SK-N-SH (cell line): ENCODE measurements at regions not wholly inside any gene's neighbourhood (a gene's known extent, or its start where the extent isn't known, plus 50 kb on each side); places are given as distances from the start of the nearest gene placed in this dataset.

ENCODE experiments used
- CTCF ChIA-PET: fragments of 300-600, 350-600 bp; formaldehyde crosslinking; extraction: SDS; loops from one replicate; lab custom pipeline; 2021; lab: Yijun Ruan, JAX
- POLR2A ChIA-PET: fragments of 350-600 bp; sonication (Branson Sonifier 250); formaldehyde crosslinking; extraction: SDS; loops from one replicate; lab custom pipeline; 2020; ENCODE audit warnings: antibody characterized with exemption, inconsistent platforms; lab: Yijun Ruan, JAX
- DNase-seq: peaks from one replicate; pipeline ENCODE4 v3.0.0; 2012
- H2AFZ ChIP-seq: fragments of 200-600 bp; sonication (generic); 2 replicates; pipeline ENCODE4 v1.8.1; 2016; ENCODE audit warnings: antibody characterized with exemption, mild to moderate bottlenecking, low read depth
- H3F3A ChIP-seq: fragments of 200-600 bp; sonication (generic); replicated peaks from 2 replicates; pipeline ENCODE3; 2016; ENCODE audit warnings: antibody characterized with exemption, mild to moderate bottlenecking; ENCODE audit not compliant: insufficient read depth
- H3K27ac ChIP-seq, 2 experiments: fragments of 200-500 bp in 1 of 2; fragments of 200-600 bp in 1 of 2; sonication (Bioruptor generic) in 1 of 2; sonication (generic), shearing (Covaris generic) in 1 of 2; 2 replicates each; pipeline versions ENCODE4 v1.5.1 to v1.6.1; 2014 to 2016; ENCODE audit warnings: low read depth in 2 of 2, inconsistent platforms in 1 of 2, low read length in 1 of 2, mild to moderate bottlenecking in 1 of 2, mixed read lengths in 1 of 2
- H3K27me3 ChIP-seq: fragments of 200-600 bp; sonication (generic), shearing (Covaris generic); 2 replicates; pipeline ENCODE4 v1.6.1; 2016; ENCODE audit warnings: mixed run types; ENCODE audit not compliant: insufficient read depth
- H3K36me3 ChIP-seq, 2 experiments: fragments of 200-500 bp in 1 of 2; fragments of 200-600 bp in 1 of 2; sonication (Bioruptor generic) in 1 of 2; sonication (generic) in 1 of 2; replicated peaks in 1 of 2; 2 replicates each; pipeline versions ENCODE3 to v1.5.1; 2014 to 2016; ENCODE audit warnings: low read length in 1 of 2, mild to moderate bottlenecking in 1 of 2; ENCODE audit not compliant: insufficient read depth in 2 of 2, control insufficient read depth in 1 of 2
- H3K4me1 ChIP-seq, 2 experiments: fragments of 200-500 bp in 1 of 2; fragments of 200-600 bp in 1 of 2; sonication (Bioruptor generic) in 1 of 2; sonication (generic), shearing (Covaris generic) in 1 of 2; 2 replicates each; pipeline versions ENCODE4 v1.5.1 to v1.6.1; 2014 to 2016; ENCODE audit warnings: low read depth in 1 of 2, low read length in 1 of 2, mixed run types in 1 of 2; ENCODE audit not compliant: insufficient read depth in 2 of 2, control insufficient read depth in 1 of 2
- H3K4me2 ChIP-seq: fragments of 200-600 bp; sonication (generic), shearing (Covaris generic); 2 replicates; pipeline ENCODE4 v1.6.1; 2017; ENCODE audit warnings: mixed run types
- H3K4me3 ChIP-seq, 2 experiments: fragments of 200-500 bp in 1 of 2; fragments of 200-600 bp in 1 of 2; sonication (Bioruptor generic) in 1 of 2; sonication (generic), shearing (Covaris generic) in 1 of 2; 2 replicates each; pipeline versions ENCODE4 v1.5.1 to v1.8.1; 2014 to 2016; ENCODE audit warnings: low read depth in 2 of 2, inconsistent platforms in 1 of 2, low read length in 1 of 2, mild to moderate bottlenecking in 1 of 2, mixed read lengths in 1 of 2, moderate library complexity in 1 of 2
- H3K79me2 ChIP-seq: fragments of 200-600 bp; sonication (generic); 2 replicates; pipeline ENCODE4 v1.8.1; 2017; ENCODE audit warnings: mild to moderate bottlenecking; ENCODE audit not compliant: insufficient read depth
- H3K9ac ChIP-seq: fragments of 200-600 bp; sonication (generic); 2 replicates; pipeline ENCODE4 v1.6.1; 2017; ENCODE audit warnings: mixed run types
- H3K9me2 ChIP-seq: fragments of 200-600 bp; sonication (generic); 2 replicates; pipeline ENCODE4 v1.6.1; 2017; ENCODE audit warnings: mixed run types
- H3K9me3 ChIP-seq: fragments of 200-600 bp; sonication (generic); 2 replicates; pipeline ENCODE4 v1.6.1; 2017; ENCODE audit warnings: mixed run types, mild to moderate bottlenecking, moderate library complexity
- H4K20me1 ChIP-seq: fragments of 200-600 bp; sonication (generic); 2 replicates; pipeline ENCODE4 v1.6.1; 2017; ENCODE audit warnings: mild to moderate bottlenecking, mixed run types; ENCODE audit not compliant: insufficient read depth
- EP300 ChIP-seq, 2 experiments: IDR thresholded peaks; 2 replicates each; pipeline versions ENCODE4 v1.4.0 to v1.6.1; 2012; ENCODE audit warnings: borderline replicate concordance in 1 of 2, low read depth in 1 of 2, low read length in 1 of 2
- FOSL2 ChIP-seq: IDR thresholded peaks from 2 replicates; pipeline ENCODE4 v1.4.0; 2012; ENCODE audit warnings: low read depth, mild to moderate bottlenecking, moderate library complexity, borderline replicate concordance
- FOXM1 ChIP-seq: IDR thresholded peaks from 2 replicates; pipeline ENCODE4 v1.4.0; 2012; ENCODE audit warnings: low read depth, mild to moderate bottlenecking
- GATA2 ChIP-seq: sonication (generic); formaldehyde crosslinking; IDR thresholded peaks from 2 replicates; pipeline ENCODE4 v1.5.0; 2020; ENCODE audit warnings: mild to moderate bottlenecking, missing genetic modification reagents
- MEF2A ChIP-seq: IDR thresholded peaks from 2 replicates; pipeline ENCODE4 v1.4.0; 2012; ENCODE audit warnings: low read depth, borderline replicate concordance
- NRF1 ChIP-seq: IDR thresholded peaks from 2 replicates; pipeline ENCODE4 v1.6.1; 2012; ENCODE audit warnings: low read depth, mild to moderate bottlenecking, low read length
- RAD21 ChIP-seq: IDR thresholded peaks from 2 replicates; pipeline ENCODE4 v1.6.1; 2012; ENCODE audit warnings: mild to moderate bottlenecking, low read length
- RCOR1 ChIP-seq: fragments of 150-350 bp; IDR thresholded peaks from 2 replicates; pipeline ENCODE4 v1.6.1; 2017; ENCODE audit warnings: antibody characterized with exemption, low read length
- RFX5 ChIP-seq: IDR thresholded peaks from 2 replicates; pipeline ENCODE4 v1.6.1; 2012; ENCODE audit warnings: mild to moderate bottlenecking, improper control_type of control experiment, low read length
- RXRA ChIP-seq: IDR thresholded peaks from 2 replicates; pipeline ENCODE4 v1.4.0; 2012; ENCODE audit warnings: low read depth, mild to moderate bottlenecking, borderline replicate concordance
- SIN3A ChIP-seq: IDR thresholded peaks from 2 replicates; pipeline ENCODE4 v1.6.1; 2012; ENCODE audit warnings: low read depth, mild to moderate bottlenecking, low read length, moderate library complexity, borderline replicate concordance
- SMC3 ChIP-seq: IDR thresholded peaks from 2 replicates; pipeline ENCODE4 v1.6.1; 2012; ENCODE audit warnings: low read depth, low read length, improper control_type of control experiment
- TAF1 ChIP-seq: IDR thresholded peaks from 2 replicates; pipeline ENCODE4 v1.6.1; 2012; ENCODE audit warnings: low read depth, mild to moderate bottlenecking, low read length, moderate library complexity, borderline replicate concordance
- TEAD4 ChIP-seq: IDR thresholded peaks from 2 replicates; pipeline ENCODE4 v1.4.0; 2012; ENCODE audit warnings: mild to moderate bottlenecking, borderline replicate concordance; ENCODE audit not compliant: insufficient read depth
- YY1 ChIP-seq: IDR thresholded peaks from 2 replicates; pipeline ENCODE4 v1.4.0; 2012; ENCODE audit warnings: low read depth, mild to moderate bottlenecking
- WGBS: methylation state at CpG from one replicate; pipeline ENCODE4 v1.1.6; 2017; ENCODE audit warnings: low lambda C conversion rate; 5-methylcytosine and 5-hydroxymethylcytosine counted together
- TF ChIP-seq, protein P1 (sequence below): fragments of 150-350 bp; IDR thresholded peaks from 2 replicates; pipeline ENCODE4 v1.6.1; 2016; ENCODE audit warnings: mild to moderate bottlenecking, low read depth, low read length
- TF ChIP-seq, protein P2 (sequence below): IDR thresholded peaks from 2 replicates; pipeline ENCODE4 v1.4.0; 2012; ENCODE audit warnings: low read depth
- TF ChIP-seq, protein P3 (sequence below): IDR thresholded peaks from 2 replicates; pipeline ENCODE4 v1.4.0; 2012; ENCODE audit warnings: low read depth, borderline replicate concordance
- TF ChIP-seq, protein P4 (sequence below): IDR thresholded peaks from 2 replicates; pipeline ENCODE4 v1.6.1; 2012; ENCODE audit warnings: mild to moderate bottlenecking, low read depth, low read length, moderate library complexity

DNA sequence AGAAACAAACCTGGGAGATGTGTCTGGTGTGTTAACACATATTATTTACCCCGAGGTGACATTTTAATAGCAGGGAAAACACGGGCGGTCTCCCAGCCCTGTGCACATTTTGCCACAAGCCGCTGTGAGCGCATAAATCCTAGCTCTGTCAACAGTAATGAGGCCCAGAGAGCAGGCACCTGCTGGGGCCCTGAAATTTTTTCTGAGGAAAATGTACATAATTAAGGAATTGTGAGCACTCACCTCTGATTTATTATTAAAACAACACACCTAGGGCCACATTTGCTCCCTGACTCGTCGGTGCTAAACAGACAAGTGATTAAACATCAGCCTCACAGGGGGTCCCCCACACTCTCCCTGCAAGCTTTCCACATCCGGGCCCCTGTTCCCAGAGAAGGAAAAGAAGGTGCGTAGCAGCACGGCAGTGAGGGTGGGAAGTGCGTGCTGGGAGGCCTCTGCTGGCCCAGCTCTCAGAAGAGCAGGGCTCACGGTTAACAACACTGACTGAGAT, 616.3 kb downstream of the UQCRFS1 start:
- H3K4me1 ChIP-seq: no peaks in the 10 kb centered on the region
- no peaks in the 10 kb centered on the region for H3F3A ChIP-seq
- no peaks in the 10 kb centered on the region for H3K9me3 ChIP-seq
- no peak overlapping the region for H3K9ac ChIP-seq
- no peak overlapping the region for H3K27ac ChIP-seq
- H3K9me2 ChIP-seq: no peaks in the 10 kb centered on the region
- no peak overlapping the region for H3K4me3 ChIP-seq
- H2AFZ ChIP-seq: no peak overlapping the region
- H3K36me3 ChIP-seq: no peaks in the 10 kb centered on the region
- peaks cover 4% of the 10 kb centered on the region; the same call in 1 of the 2 replicates for H3K27me3 ChIP-seq
- CTCF ChIA-PET: interaction anchor here (2.6 kb wide), 1 partner anchor 37 kb away, joined by 8 read pairs; no protein-coding TSS in a partner anchor
- POLR2A ChIA-PET: no interaction called here
- no peak for DNase-seq
- no peak overlapping the region for H3K4me2 ChIP-seq
- no peaks in the 10 kb centered on the region for H4K20me1 ChIP-seq
- no peaks in the 10 kb centered on the region for H3K79me2 ChIP-seq
- 3% methylated on average over 12 of the region's 12 CpGs for WGBS
- TF ChIP-seq FOSL2 (no peak), TEAD4 (no peak), YY1 (no peak), RXRA (no peak), FOXM1 (no peak), GATA2 (CRISPR knock-in tag) (no peak), RFX5 (no peak), MEF2A (no peak), RAD21 (no peak), EP300 (IDR thresholded peaks at IDR 0.05; ENCODE audit: borderline replicate concordance in 1 of 2, low read depth in 1 of 2, low read length in 1 of 2) (no peak), RCOR1 (no peak)
- TF ChIP-seq, protein P1, sequence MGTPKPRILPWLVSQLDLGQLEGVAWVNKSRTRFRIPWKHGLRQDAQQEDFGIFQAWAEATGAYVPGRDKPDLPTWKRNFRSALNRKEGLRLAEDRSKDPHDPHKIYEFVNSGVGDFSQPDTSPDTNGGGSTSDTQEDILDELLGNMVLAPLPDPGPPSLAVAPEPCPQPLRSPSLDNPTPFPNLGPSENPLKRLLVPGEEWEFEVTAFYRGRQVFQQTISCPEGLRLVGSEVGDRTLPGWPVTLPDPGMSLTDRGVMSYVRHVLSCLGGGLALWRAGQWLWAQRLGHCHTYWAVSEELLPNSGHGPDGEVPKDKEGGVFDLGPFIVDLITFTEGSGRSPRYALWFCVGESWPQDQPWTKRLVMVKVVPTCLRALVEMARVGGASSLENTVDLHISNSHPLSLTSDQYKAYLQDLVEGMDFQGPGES: no peak
- TF ChIP-seq, protein P2, sequence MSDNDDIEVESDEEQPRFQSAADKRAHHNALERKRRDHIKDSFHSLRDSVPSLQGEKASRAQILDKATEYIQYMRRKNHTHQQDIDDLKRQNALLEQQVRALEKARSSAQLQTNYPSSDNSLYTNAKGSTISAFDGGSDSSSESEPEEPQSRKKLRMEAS: no peak
- TF ChIP-seq, protein P3, sequence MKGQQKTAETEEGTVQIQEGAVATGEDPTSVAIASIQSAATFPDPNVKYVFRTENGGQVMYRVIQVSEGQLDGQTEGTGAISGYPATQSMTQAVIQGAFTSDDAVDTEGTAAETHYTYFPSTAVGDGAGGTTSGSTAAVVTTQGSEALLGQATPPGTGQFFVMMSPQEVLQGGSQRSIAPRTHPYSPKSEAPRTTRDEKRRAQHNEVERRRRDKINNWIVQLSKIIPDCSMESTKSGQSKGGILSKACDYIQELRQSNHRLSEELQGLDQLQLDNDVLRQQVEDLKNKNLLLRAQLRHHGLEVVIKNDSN: no peak

DNA sequence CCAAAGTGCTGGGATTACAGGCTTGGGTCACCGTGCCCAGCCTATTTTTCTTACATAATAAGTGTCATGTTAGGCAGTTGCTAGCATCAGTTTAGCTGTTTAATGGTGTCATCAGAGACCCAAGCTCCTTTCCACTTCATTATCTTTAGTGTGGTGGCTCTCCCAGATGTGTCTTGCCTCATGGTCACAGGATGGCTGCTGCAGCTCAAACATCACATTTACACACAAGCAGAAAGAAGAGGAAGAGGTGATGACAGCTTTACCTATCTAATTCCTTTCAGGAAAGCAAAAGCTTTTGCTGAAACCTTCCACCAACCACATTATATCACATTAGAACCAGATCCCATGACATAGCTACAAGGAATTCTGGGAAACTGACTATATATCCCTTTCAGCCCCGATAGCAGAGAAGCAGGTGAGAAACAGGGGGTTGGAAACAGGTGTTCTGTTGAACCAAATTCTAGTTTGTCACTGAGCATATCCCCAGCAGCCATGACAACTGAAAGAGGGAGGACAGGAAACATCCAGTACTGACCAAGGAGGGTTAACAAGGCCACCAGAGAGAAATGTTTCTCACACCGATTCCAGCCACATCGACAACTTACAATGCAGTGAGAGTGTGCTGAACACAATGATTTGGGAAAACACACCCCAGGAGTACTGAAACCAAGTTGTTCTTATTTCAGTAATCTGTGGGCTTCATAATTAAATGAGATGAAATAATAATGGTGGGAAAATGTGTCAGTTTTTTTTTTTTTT, 617.0 kb downstream of the UQCRFS1 start:
- H2AFZ ChIP-seq: no peak overlapping the region
- no peaks in the 10 kb centered on the region for H3K9me3 ChIP-seq
- H3K27me3 ChIP-seq: peaks cover 8% of the 10 kb centered on the region; the same call in 1 of the 2 replicates
- H3K4me3 ChIP-seq: no peak overlapping the region
- H3F3A ChIP-seq: no peaks in the 10 kb centered on the region
- DNase-seq: no peak
- H3K4me1 ChIP-seq: no peaks in the 10 kb centered on the region
- ChIA-PET CTCF (interaction anchor here (2.6 kb wide), 1 partner anchor 38 kb away, joined by 8 read pairs; no protein-coding TSS in a partner anchor), POLR2A (no interaction called here)
- H3K9me2 ChIP-seq: no peaks in the 10 kb centered on the region
- H3K79me2 ChIP-seq: no peaks in the 10 kb centered on the region
- H3K4me2 ChIP-seq: no peak overlapping the region
- H3K36me3 ChIP-seq: no peaks in the 10 kb centered on the region
- H3K9ac ChIP-seq: no peak overlapping the region
- H4K20me1 ChIP-seq: no peaks in the 10 kb centered on the region
- 8% methylated on average over 4 of the region's 4 CpGs for WGBS
- no peak overlapping the region for H3K27ac ChIP-seq
- TF ChIP-seq SMC3 (no peak), NRF1 (no peak), RXRA (no peak), SIN3A (no peak), TAF1 (no peak)
- TF ChIP-seq, protein P2: no peak
- TF ChIP-seq, protein P1: no peak
- TF ChIP-seq, protein P4, sequence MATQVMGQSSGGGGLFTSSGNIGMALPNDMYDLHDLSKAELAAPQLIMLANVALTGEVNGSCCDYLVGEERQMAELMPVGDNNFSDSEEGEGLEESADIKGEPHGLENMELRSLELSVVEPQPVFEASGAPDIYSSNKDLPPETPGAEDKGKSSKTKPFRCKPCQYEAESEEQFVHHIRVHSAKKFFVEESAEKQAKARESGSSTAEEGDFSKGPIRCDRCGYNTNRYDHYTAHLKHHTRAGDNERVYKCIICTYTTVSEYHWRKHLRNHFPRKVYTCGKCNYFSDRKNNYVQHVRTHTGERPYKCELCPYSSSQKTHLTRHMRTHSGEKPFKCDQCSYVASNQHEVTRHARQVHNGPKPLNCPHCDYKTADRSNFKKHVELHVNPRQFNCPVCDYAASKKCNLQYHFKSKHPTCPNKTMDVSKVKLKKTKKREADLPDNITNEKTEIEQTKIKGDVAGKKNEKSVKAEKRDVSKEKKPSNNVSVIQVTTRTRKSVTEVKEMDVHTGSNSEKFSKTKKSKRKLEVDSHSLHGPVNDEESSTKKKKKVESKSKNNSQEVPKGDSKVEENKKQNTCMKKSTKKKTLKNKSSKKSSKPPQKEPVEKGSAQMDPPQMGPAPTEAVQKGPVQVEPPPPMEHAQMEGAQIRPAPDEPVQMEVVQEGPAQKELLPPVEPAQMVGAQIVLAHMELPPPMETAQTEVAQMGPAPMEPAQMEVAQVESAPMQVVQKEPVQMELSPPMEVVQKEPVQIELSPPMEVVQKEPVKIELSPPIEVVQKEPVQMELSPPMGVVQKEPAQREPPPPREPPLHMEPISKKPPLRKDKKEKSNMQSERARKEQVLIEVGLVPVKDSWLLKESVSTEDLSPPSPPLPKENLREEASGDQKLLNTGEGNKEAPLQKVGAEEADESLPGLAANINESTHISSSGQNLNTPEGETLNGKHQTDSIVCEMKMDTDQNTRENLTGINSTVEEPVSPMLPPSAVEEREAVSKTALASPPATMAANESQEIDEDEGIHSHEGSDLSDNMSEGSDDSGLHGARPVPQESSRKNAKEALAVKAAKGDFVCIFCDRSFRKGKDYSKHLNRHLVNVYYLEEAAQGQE: no peak
